NCI-H2227 (cell line): ENCODE measurements at regions not wholly inside any gene's neighbourhood (a gene's known extent, or its start where the extent isn't known, plus 50 kb on each side); places are given as distances from the start of the nearest gene placed in this dataset.
"Not testable (repeated sequence)": the region's sequence is repeated elsewhere in the genome, so short reads cannot be mapped to it uniquely, and the experiment has no call there.

Source experiments
- DNase-seq: peaks from one replicate; lab custom pipeline; 2025; ENCODE audit not compliant: unreplicated experiment; lab: John Stamatoyannopoulos, UW

GRCh38 chr10:90229486-90229885 is 528.1 kb downstream of the KIF20B start:
- DNase-seq: no peak

- not testable (repeated sequence) for DNase-seq
Measured at GRCh38 chr10:90233805-90234204, 532.4 kb downstream of the KIF20B start.

- DNase-seq: no peak
Measured at GRCh38 chr10:90245623-90246022, 544.2 kb downstream of the KIF20B start.

- DNase-seq: not testable (repeated sequence)
Measured at GRCh38 chr10:90250784-90251183, 549.4 kb downstream of the KIF20B start.

- DNase-seq: no peak
Measured at GRCh38 chr10:90269699-90270098, 568.3 kb downstream of the KIF20B start.

GRCh38 chr10:90274721-90275468 is 573.5 kb downstream of the KIF20B start:
- no peak for DNase-seq

GRCh38 chr10:90276894-90277475 is 575.6 kb downstream of the KIF20B start:
- DNase-seq: no peak

- no peak for DNase-seq
Measured at GRCh38 chr10:90286406-90286805, 571.4 kb downstream of the HTR7 start.

GRCh38 chr10:90286941-90287340 is 570.9 kb downstream of the HTR7 start:
- no peak for DNase-seq

GRCh38 chr10:90288391-90288933 is 569.4 kb downstream of the HTR7 start:
- no peak for DNase-seq

- no peak for DNase-seq
Measured at GRCh38 chr10:90289037-90289436, 568.8 kb downstream of the HTR7 start.

GRCh38 chr10:90293616-90294015 is 564.2 kb downstream of the HTR7 start:
- DNase-seq: no peak

- DNase-seq: not testable (repeated sequence)
Measured at GRCh38 chr10:90294821-90295540, 562.9 kb downstream of the HTR7 start.

GRCh38 chr10:90302031-90302430 is 555.8 kb downstream of the HTR7 start:
- not testable (repeated sequence) for DNase-seq

GRCh38 chr10:90302758-90303481 is 554.9 kb downstream of the HTR7 start:
- DNase-seq: no peak

GRCh38 chr10:90304533-90304932 is 553.3 kb downstream of the HTR7 start:
- no peak for DNase-seq

GRCh38 chr10:90306187-90306586 is 551.7 kb downstream of the HTR7 start:
- peak; percentile 3 for DNase-seq

- no peak for DNase-seq
Measured at GRCh38 chr10:90308223-90308622, 549.6 kb downstream of the HTR7 start.

GRCh38 chr10:90313576-90314325 is 544.1 kb downstream of the HTR7 start:
- DNase-seq: no peak

- no peak for DNase-seq
Measured at GRCh38 chr10:90314718-90315117, 543.1 kb downstream of the HTR7 start.
